DMS53 treated with DMSO at 0.1 percent for 48 hours (cell line): ENCODE measurements at regions not wholly inside any gene's neighbourhood (a gene's known extent, or its start where the extent isn't known, plus 50 kb on each side); places are given as distances from the start of the nearest gene placed in this dataset.

Experiments used
- DNase-seq: peaks from one replicate; lab custom pipeline; 2025; ENCODE audit not compliant: unreplicated experiment; lab: John Stamatoyannopoulos, UW

GRCh38 chr1:103854279-103854678, 104.6 kb downstream of the AMY1C start:
- no peak for DNase-seq

GRCh38 chr1:103859721-103860120, 110.0 kb downstream of the AMY1C start:
- DNase-seq, result no peak

- DNase-seq, result no peak
Measured at GRCh38 chr1:103898576-103899345, 149.1 kb downstream of the AMY1C start.

GRCh38 chr1:103900005-103900404, 150.3 kb downstream of the AMY1C start:
- peak; percentile 76 for DNase-seq

GRCh38 chr1:103901072-103901471, 151.4 kb downstream of the AMY1C start:
- DNase-seq, result no peak

- DNase-seq, result no peak
Measured at GRCh38 chr1:103905363-103905762, 155.7 kb downstream of the AMY1C start.

- no peak for DNase-seq
Measured at GRCh38 chr1:103911450-103911849, 161.8 kb downstream of the AMY1C start.

- no peak for DNase-seq
Measured at GRCh38 chr1:103917795-103918194, 168.1 kb downstream of the AMY1C start.

GRCh38 chr1:103931891-103932290, 182.2 kb downstream of the AMY1C start:
- DNase-seq, result no peak

- DNase-seq, result no peak
Measured at GRCh38 chr1:103937763-103938357, 188.2 kb downstream of the AMY1C start.

- no peak for DNase-seq
Measured at GRCh38 chr1:103941086-103941485, 191.4 kb downstream of the AMY1C start.

GRCh38 chr1:103942029-103942428, 192.3 kb downstream of the AMY1C start:
- no peak for DNase-seq

GRCh38 chr1:103945774-103946173, 196.1 kb downstream of the AMY1C start:
- peak; percentile 38 for DNase-seq

GRCh38 chr1:103948526-103948925, 198.8 kb downstream of the AMY1C start:
- peak; percentile 32 for DNase-seq

- no peak for DNase-seq
Measured at GRCh38 chr1:103949779-103950178, 200.1 kb downstream of the AMY1C start.

- no peak for DNase-seq
Measured at GRCh38 chr1:103953386-103953785, 203.7 kb downstream of the AMY1C start.

GRCh38 chr1:103958699-103959098, 209.0 kb downstream of the AMY1C start:
- no peak for DNase-seq

GRCh38 chr1:103959565-103959964, 209.9 kb downstream of the AMY1C start:
- DNase-seq, result no peak

GRCh38 chr1:103960045-103960444, 210.3 kb downstream of the AMY1C start:
- no peak for DNase-seq

GRCh38 chr1:103960710-103961109, 211.0 kb downstream of the AMY1C start:
- DNase-seq, result no peak

- no peak for DNase-seq
Measured at GRCh38 chr1:103986792-103987191, 237.1 kb downstream of the AMY1C start.

- no peak for DNase-seq
Measured at GRCh38 chr1:103997631-103998030, 247.9 kb downstream of the AMY1C start.
